SK-N-DZ (cell line): ENCODE measurements at regions not wholly inside any gene's neighbourhood (a gene's known extent, or its start where the extent isn't known, plus 50 kb on each side); places are given as distances from the start of the nearest gene placed in this dataset.

Experiments used
- DNase-seq: peaks from one replicate; pipeline ENCODE4 v3.0.0-alpha.2; 2015; ENCODE audit warnings: low spot score

GRCh38 chr15:31473385-31474058, 146.9 kb downstream of the KLF13 start:
- no peak for DNase-seq

DNA sequence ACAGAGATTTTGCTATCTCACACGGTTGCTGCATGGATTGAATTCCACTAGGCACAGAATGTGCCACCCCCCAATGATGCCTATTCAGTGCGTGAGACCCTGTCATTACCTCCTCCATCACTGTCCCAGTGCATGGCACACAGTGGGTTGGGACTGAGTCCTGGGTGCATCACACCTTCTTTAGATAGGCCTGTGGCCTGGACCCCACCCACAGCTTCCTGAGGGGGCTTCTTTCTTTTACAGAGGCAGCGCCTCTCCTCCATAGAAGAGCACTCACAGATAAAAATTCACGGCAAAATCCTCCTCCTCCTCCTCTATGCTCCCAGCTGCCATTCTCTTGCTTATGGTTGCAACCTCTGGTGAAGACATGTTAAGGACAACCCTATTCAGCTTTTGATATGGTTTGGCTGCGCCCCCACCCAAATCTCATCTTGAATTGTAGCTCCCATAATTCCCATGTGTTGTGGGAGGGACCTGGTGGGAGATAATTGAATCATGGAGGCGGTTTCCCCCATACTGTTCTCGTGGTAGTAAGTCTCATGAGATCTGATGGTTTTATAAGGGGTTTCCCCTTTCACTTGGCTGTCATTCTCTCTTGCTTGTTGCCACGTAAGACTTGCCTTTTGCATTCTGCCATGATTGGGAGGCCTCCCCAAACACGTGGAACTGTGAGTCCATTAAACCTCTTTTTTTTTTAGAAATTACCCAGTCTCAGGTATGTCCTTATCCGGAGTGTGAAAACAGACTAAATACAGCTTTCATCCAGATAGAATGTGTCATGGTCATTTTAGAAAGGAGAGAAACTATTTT, 147.6 kb downstream of the KLF13 start:
- DNase-seq, result no peak

DNA sequence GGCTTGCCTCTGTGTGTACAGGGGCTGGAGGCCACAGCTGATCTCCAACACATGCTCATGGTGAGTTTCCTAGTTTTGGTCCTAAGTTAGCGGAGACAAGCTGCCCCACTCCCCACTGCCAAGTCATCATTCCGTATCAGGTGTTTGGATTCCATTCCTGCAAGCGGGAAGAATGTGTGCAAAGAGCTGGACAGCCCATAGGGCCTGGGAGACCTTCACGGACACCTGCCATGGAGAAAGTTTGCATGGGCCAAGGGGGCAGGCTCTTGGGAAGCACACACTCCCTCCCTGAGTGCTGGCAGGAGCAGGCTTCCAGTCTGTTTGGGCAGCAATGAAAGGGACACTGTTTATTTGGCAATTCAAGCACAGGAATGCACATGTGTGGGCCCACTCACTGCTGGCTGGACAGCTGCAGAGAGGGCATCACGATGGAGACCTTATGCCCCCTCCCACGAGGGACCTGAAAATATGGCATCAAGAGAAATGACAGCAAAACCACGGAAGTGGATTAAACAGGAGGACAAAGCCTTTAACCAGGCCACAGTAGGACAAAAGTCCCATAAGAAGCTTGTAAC, 149.7 kb downstream of the KLF13 start:
- no peak for DNase-seq

- no peak for DNase-seq
Measured at GRCh38 chr15:31476866-31477265, 150.2 kb downstream of the KLF13 start.

- no peak for DNase-seq
Measured at GRCh38 chr15:31477301-31477700, 150.7 kb downstream of the KLF13 start.

DNA sequence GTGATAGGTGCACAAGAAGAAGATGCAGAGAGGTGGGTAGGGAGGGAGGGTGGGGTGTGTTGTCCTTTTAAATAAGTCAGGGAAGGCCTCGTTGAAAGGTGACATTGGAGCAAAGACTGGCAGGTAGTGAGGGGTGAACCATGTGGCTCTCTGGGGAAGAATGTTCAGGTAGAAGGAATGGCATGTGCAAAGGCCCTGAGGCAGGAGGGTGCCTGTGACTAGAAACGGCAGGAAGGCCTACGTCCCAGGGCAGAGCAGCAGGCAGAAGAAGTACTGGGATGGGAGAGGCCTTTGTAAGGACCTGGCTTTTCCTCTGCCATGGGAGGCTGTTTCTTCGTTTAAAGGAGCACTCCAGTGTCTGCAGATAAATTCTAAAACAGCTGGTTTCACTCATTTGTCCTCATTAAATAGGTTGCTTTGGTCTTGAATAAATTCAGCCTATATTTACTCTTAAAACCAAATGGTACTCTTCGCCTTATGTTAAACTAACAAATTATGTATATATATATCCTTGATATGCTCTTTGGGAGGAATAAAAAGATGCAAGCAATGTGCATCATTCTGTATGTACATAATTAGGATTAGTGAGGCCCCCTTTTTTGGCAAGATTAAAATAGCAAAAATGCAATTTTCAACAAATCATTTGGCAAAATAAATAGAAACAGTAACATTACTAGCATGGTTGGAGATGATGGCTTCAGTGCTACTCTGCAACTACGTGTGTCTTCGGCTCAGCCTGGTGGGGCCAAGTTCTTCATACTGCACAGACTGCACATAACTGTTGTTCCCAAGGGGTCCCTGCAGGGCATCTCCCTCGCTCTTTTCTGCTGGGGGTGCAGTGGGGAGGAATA, 151.4 kb downstream of the KLF13 start:
- no peak for DNase-seq

DNA sequence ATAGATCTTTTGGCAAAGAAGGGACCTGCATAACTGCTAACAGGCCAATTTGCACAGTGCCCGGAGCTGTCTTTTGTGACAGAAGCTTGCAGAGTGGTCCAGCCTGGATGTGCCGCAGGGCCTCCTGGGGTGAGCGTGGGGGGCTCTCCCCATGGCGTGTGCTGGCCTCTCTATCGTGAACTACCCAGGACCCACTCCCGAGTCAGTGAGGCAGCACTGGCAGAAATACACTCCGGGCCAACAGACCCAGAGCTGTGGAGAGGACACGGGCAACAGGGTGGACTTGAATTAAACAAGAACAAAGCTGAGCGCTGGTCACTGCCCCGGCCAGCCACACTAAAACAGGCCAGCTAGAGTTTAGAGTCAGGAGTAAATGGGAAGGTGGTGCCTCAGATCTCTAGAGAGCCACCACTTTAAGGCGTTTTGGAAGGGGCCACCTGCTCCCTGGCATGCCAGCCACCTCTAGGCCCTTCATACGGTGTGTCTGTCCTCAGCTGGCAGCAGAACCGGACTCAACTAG, 152.1 kb downstream of the KLF13 start:
- DNase-seq, result no peak

- no peak for DNase-seq
Measured at GRCh38 chr15:31480356-31481025, 153.9 kb downstream of the KLF13 start.

GRCh38 chr15:31481142-31481541, 154.5 kb downstream of the KLF13 start:
- no peak for DNase-seq

DNA sequence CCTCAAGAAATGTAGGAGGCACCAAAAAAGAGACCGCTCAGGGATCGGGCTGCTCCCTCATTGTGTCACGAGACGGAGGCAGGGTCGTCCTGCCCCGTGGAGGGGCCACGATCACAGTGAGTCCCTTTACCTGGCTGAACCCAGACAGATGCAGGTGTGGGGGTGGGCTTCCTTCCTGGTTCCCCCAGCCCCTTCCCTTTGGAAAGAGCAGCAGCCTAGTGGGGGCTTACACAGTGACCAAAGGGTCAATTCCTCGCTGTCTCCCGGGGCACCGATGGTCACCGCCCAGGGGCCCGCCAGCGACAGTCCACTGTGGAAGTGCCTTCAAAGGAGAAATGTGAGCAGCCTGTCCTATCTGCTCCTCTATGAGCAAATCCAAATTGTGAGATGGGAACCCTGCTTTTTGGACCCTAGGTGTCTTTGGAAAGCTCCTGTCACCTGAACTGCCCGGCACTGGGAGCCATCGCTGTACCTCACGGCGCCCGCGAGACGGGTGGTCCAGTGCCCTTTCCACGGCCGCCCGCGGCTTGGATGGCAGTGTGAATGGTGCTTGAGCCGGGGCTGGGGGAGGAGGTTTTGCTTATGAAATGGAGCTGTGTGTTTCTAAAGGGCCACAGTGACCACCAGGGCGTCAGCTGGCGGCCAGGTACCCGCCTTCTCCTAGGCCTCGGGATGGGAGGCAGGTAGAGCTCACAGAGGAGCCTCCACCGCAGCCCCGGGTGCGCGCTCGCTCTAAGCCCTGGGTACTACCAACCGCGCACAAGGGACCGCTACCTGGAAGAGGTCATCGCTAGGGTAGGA, 155.7 kb downstream of the KLF13 start:
- DNase-seq, result no peak

DNA sequence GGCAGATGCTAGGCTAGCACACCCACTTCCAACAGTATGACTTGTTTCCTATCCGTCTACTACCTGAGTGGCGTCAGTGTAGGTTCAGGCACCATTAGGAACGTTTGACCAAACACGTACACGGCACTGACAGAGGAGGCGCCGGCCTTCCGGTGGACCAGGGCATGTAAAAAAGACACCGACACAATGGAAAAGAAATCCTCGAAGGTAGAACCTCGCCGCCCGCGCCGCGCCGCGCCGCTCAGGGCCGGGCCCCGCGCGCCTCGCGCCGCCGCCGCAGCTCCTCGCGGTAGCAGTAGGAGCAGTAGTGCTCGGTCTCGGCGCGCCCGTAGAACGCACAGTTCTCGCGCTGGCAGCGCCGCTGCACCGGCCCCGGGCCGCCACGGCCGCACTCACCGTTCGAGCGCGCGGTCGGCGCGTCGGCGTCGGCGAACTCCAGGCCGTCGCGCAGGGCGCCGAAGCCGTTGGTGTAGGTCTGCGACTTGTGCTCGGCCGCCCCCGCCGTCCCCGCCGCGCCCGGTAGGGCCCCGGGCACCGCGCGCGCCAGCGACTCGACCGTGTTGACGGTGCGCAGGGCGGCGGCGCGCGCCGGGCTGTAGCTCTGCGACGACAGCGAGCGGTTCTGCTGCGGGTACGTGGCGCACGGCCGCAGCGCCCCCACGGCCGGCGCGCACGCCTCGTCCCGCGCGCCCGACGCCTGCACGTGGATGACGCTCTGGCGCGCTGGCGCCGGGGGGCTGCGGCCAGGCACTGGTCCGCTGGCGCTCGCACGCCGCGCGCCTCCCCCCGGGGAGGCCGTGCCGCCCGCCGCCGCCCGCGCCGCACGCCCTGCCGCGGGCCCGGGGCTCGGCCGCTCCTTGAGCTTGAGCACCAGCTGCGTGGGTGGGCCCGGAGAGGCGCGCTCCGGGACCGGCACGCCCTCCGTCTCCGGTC, 156.7 kb downstream of the KLF13 start:
- DNase-seq, result no peak

DNA sequence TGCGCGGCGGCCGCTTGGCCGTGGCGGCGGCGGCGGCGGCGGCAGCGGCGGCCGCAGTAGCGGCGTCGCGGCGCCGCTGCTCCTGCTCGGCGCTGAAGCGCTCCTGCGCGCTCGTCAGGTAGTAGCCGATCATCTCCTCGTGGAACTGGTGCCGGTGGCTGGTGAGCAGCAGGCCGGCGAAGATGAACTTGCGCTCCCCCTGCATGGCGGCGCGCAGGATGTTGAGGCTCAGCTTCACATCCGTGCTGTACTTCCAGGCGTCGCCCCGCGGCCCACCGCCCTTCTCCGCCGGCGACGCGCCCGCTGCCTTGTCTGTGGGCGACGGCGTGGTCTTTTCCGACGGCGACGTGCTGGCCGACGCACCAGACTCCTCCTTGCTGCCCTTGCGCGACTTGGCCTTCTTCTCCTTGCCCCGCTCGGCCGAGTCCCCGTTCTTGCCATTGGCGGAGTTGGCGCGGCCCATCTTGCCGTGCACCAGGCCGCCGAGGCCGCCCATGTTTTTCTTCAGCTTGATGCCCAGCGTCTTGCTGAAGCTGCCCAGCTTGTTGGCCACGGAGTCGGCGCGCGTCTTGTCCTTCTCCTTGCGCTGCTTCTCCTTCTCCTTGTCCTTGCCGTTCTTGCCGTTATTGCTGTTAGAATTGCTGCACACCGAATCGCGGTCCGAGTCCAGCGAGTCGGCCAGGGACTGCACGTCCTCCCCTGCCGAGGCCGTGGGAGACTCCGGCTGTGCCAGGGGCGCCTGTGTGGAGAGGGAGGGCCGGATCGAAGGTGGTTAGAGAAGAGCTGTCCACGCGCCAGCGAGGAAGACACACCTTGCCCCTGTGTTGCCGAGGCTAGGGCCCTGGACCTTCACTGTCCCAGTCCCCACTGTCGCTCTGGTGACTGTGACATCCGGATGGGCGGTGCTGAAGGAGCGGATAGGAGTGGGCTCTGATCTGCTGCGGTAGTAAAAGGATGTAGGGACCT, 157.6 kb downstream of the KLF13 start:
- DNase-seq, result no peak

DNA sequence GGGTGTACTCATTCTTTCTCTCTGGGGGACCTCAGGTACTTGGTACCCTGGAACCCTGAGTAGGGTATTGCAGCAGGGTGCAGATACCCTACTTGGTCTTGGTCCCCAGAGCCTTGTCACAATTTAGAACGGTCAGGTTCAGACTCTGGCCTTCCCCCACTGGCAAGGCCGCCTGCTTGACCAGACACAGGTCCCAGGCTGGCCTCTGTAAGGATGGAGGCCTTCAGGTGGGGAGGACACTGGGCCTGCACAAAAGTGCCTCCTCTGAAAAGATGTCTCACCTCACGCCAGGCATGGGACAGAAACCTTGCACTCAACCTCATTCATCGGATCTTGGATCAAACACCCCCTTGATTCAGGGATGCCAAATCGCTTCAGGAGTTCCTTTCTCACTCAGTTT, 158.4 kb downstream of the KLF13 start:
- DNase-seq, result no peak

DNA sequence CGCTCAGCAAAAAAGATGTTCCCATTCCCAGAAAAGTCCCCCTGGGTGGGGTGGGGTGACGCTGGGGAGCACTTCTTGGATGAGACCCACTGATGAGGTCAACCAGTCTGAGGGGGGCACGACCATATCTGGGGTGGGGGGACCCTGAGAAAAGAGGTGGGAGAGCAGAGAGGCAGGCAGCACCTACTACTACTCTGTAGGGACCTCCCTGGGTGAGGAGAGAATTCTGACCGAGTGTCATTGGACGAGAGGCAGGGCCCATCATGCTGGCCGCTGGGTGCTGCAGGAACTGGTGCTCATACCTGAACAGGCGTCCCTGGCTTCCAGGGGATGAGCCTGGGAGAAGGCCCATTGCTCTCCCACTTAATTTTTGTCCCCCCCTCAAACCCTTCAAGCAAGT, 158.8 kb downstream of the KLF13 start:
- no peak for DNase-seq

DNA sequence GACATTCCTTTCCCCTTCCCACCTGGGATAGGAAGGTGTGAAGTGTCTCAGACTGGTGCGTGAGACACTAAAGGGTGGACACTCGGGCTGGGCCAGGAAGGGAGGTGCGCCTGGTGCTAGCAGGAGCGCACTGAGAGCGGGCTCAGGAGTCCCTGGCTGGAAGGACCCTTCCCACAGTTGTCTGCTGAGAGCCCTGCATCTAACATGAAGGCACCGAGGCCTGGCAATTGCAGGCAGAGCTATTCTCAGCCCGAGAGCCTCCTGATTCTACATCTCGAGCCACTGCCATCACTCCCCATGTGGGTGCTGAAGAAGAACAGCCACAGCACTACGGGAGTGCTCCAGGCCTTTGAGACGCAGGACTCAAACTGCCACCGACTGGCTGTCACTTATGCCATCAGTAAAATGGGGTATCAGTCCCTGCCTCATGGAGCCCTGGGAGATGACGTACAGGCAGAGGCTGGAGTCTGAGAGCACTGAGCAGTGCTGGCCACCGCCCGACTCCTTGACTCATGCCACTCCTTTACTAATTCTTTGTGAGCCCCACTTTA, 159.4 kb downstream of the KLF13 start:
- DNase-seq, result no peak

DNA sequence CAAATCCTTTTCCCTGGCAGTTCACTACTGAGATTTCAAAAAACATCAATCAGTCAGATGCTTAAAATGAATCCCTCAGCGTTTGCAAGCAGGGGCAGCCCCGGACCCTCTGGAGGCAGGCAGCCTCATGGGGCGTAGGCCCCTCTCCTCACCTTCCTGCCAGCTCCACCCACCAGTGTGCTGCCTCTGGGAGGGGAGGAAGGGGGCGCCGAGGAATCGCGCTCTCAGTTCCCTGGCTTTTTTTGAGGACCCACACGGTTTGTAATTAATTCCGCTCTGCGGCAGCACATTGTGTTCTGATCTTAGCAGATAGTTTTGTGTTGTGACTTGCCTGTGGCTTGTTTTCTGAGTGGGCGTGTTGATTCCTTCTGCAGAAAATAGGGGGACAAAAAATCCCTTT, 159.9 kb downstream of the KLF13 start:
- no peak for DNase-seq

DNA sequence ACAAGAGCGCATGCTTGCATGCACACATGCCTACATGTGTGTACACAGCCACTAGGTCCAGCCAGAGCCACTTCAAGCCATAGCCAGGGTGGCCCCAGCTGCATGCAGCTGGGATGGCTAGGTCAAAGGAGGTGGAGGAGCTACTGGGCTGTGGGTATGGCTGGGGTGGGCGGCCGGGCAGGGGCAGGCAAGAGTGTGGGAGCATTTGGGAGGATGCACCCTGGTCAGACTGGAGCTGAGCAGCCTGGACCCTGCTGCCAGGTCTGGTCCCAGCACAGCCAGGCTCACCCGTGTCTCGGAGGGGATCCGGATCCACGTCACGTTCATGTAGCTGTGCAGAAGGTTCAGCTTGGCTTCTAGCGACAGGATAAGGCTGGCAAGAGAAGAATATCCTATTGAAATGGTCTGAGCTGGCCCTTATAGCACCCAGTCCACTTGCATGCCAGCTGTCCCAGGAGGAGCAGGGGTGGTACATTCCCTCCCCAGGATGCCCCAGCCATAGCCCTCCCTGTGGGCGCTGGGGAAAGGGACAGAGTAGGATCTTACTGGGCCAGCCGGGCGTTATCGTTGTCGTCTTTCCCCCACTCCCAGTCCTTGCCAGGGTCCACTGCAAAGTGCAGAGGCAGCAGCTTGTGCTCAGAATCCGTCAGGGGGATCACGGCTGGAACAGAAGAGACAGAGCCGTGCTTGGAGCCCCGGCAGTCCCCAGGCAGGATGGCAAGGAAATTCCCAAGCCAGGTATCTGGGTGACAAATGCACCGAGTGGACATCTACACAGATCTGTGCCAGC, 160.5 kb downstream of the KLF13 start:
- DNase-seq, result no peak
